ENCODE measurements at regions not wholly inside any gene's neighbourhood (a gene's known extent, or its start where the extent isn't known, plus 50 kb on each side); places are given as distances from the start of the nearest gene placed in this dataset.

GRCh38 chr16:51055434-51055833 lies 95.6 kb downstream of the SALL1 start:
- no peaks in the 10 kb centered on the region for H3K36me3 Mint-ChIP-seq (ENCODE audit: unreplicated experiment)
- H3K27me3 Mint-ChIP-seq (ENCODE audit: unreplicated experiment) = no peaks in the 10 kb centered on the region
- H3K9me3 Mint-ChIP-seq (ENCODE audit: unreplicated experiment) = no peaks in the 10 kb centered on the region
- no peak overlapping the region for H3K27ac Mint-ChIP-seq (ENCODE audit: unreplicated experiment)
- TF ChIP-seq CTCF (IDR thresholded peaks at IDR 0.05) = no peak
- H3K4me3 Mint-ChIP-seq (ENCODE audit: unreplicated experiment) = no peak overlapping the region
- no peak for DNase-seq (ENCODE audit: extremely low spot score, unreplicated experiment)
- no peaks in the 10 kb centered on the region for H3K4me1 Mint-ChIP-seq (ENCODE audit: unreplicated experiment)

- Mint-ChIP-seq H3K4me1 (ENCODE audit: unreplicated experiment) (no peaks in the 10 kb centered on the region), H3K27ac (ENCODE audit: unreplicated experiment) (no peak overlapping the region), H3K9me3 (ENCODE audit: unreplicated experiment) (peaks cover 7% of the 10 kb centered on the region), H3K36me3 (ENCODE audit: unreplicated experiment) (no peaks in the 10 kb centered on the region), H3K4me3 (ENCODE audit: unreplicated experiment) (no peak overlapping the region), H3K27me3 (ENCODE audit: unreplicated experiment) (no peaks in the 10 kb centered on the region)
- no peak for TF ChIP-seq CTCF (IDR thresholded peaks at IDR 0.05)
- no peak for DNase-seq (ENCODE audit: extremely low spot score, unreplicated experiment)
Observed at GRCh38 chr16:51053775-51054174, 97.3 kb downstream of the SALL1 start.

GRCh38 chr16:51051671-51052070 lies 99.4 kb downstream of the SALL1 start:
- peaks cover 12% of the 10 kb centered on the region for H3K9me3 Mint-ChIP-seq (ENCODE audit: unreplicated experiment)
- no peak for TF ChIP-seq CTCF (IDR thresholded peaks at IDR 0.05)
- H3K27ac Mint-ChIP-seq (ENCODE audit: unreplicated experiment) = no peak overlapping the region
- no peaks in the 10 kb centered on the region for H3K36me3 Mint-ChIP-seq (ENCODE audit: unreplicated experiment)
- no peak overlapping the region for H3K4me3 Mint-ChIP-seq (ENCODE audit: unreplicated experiment)
- H3K27me3 Mint-ChIP-seq (ENCODE audit: unreplicated experiment) = no peaks in the 10 kb centered on the region
- H3K4me1 Mint-ChIP-seq (ENCODE audit: unreplicated experiment) = no peaks in the 10 kb centered on the region
- no peak for DNase-seq (ENCODE audit: extremely low spot score, unreplicated experiment)

GRCh38 chr16:51050377-51050706 lies 100.7 kb downstream of the SALL1 start:
- no peak for TF ChIP-seq CTCF (IDR thresholded peaks at IDR 0.05)
- Mint-ChIP-seq H3K4me1 (ENCODE audit: unreplicated experiment) (no peaks in the 10 kb centered on the region), H3K27ac (ENCODE audit: unreplicated experiment) (no peak overlapping the region), H3K36me3 (ENCODE audit: unreplicated experiment) (no peaks in the 10 kb centered on the region), H3K27me3 (ENCODE audit: unreplicated experiment) (no peaks in the 10 kb centered on the region), H3K4me3 (ENCODE audit: unreplicated experiment) (no peak overlapping the region), H3K9me3 (ENCODE audit: unreplicated experiment) (peaks cover 12% of the 10 kb centered on the region)
- DNase-seq (ENCODE audit: extremely low spot score, unreplicated experiment) = no peak

GRCh38 chr16:51049678-51050376 lies 101.2 kb downstream of the SALL1 start:
- no peaks in the 10 kb centered on the region for H3K27me3 Mint-ChIP-seq (ENCODE audit: unreplicated experiment)
- TF ChIP-seq CTCF (IDR thresholded peaks at IDR 0.05) = no peak
- DNase-seq (ENCODE audit: extremely low spot score, unreplicated experiment) = no peak
- no peaks in the 10 kb centered on the region for H3K4me1 Mint-ChIP-seq (ENCODE audit: unreplicated experiment)
- H3K27ac Mint-ChIP-seq (ENCODE audit: unreplicated experiment) = no peak overlapping the region
- no peak overlapping the region for H3K4me3 Mint-ChIP-seq (ENCODE audit: unreplicated experiment)
- peaks cover 12% of the 10 kb centered on the region for H3K9me3 Mint-ChIP-seq (ENCODE audit: unreplicated experiment)
- H3K36me3 Mint-ChIP-seq (ENCODE audit: unreplicated experiment) = no peaks in the 10 kb centered on the region
